CD4-positive, alpha-beta memory T cell (primary cell): ENCODE measurements at regions not wholly inside any gene's neighbourhood (a gene's known extent, or its start where the extent isn't known, plus 50 kb on each side); places are given as distances from the start of the nearest gene placed in this dataset.

Experiments used
- CTCF ChIA-PET: fragments of 350-600 bp; sonication (Branson Sonifier 250); formaldehyde crosslinking; loops from one replicate; lab custom pipeline; 2021; ENCODE audit warnings: inconsistent platforms; ENCODE audit not compliant: partially characterized antibody; lab: Charles Lee
- POLR2A ChIA-PET: fragments of 350-600 bp; sonication (Branson Sonifier 250); formaldehyde crosslinking; loops from one replicate; lab custom pipeline; 2021; ENCODE audit not compliant: partially characterized antibody; lab: Charles Lee
- DNase-seq, 5 donors: peaks; one replicate each; pipeline versions ENCODE4 v3.0.0 to v3.0.0-alpha.2; 2020 to 2022; ENCODE audit warnings: mixed read lengths in 1 of 5
- H3K27ac ChIP-seq: one replicate; pipeline ENCODE4 v1.7.0; 2013; ENCODE audit warnings: low read depth, low read length
- H3K27me3 ChIP-seq: 2 replicates; pipeline ENCODE4 v1.7.0; 2013; ENCODE audit warnings: mild to moderate bottlenecking, low read length, moderate library complexity; ENCODE audit not compliant: insufficient read depth
- H3K36me3 ChIP-seq: 2 replicates; pipeline ENCODE4 v1.7.0; 2013; ENCODE audit warnings: mild to moderate bottlenecking, low read length, moderate library complexity; ENCODE audit not compliant: insufficient read depth
- H3K4me1 ChIP-seq: 2 replicates; pipeline ENCODE4 v1.7.0; 2013; ENCODE audit warnings: mild to moderate bottlenecking, low read length, moderate library complexity; ENCODE audit not compliant: insufficient read depth
- H3K4me3 ChIP-seq, 2 donors: one replicate each; pipeline ENCODE4 v1.7.0; 2013; ENCODE audit warnings: low read length in 2 of 2, mild to moderate bottlenecking in 1 of 2
- H3K9me3 ChIP-seq, 2 donors: one replicate each; pipeline ENCODE4 v1.7.0; 2013; ENCODE audit warnings: low read length in 2 of 2, control low read depth in 1 of 2; ENCODE audit not compliant: control insufficient read depth in 1 of 2
- H3K27ac Mint-ChIP-seq, 7 donors: one replicate each; pipeline ENCODE4 v1.8.0; 2020 to 2021; ENCODE audit warnings: mixed read lengths in 7 of 7, mild to moderate bottlenecking in 6 of 7, inconsistent platforms in 3 of 7, moderate library complexity in 3 of 7
- H3K27me3 Mint-ChIP-seq, 2 donors: one replicate each; pipeline ENCODE4 v1.8.0; 2020 to 2021; ENCODE audit warnings: mixed read lengths in 2 of 2
- H3K36me3 Mint-ChIP-seq, 2 donors: one replicate each; pipeline ENCODE4 v1.8.0; 2020 to 2021; ENCODE audit warnings: mixed read lengths in 2 of 2, inconsistent platforms in 1 of 2, mild to moderate bottlenecking in 1 of 2
- H3K4me1 Mint-ChIP-seq, 4 donors: one replicate each; pipeline ENCODE4 v1.8.0; 2020 to 2021; ENCODE audit warnings: mixed read lengths in 4 of 4, mild to moderate bottlenecking in 1 of 4
- H3K4me3 Mint-ChIP-seq, 8 donors: one replicate each; pipeline ENCODE4 v1.8.0; 2020 to 2021; ENCODE audit warnings: mixed read lengths in 8 of 8, mild to moderate bottlenecking in 7 of 8, moderate library complexity in 6 of 8, inconsistent platforms in 3 of 8
- H3K9me3 Mint-ChIP-seq, 8 donors: one replicate each; pipeline ENCODE4 v1.8.0; 2020 to 2021; ENCODE audit warnings: mixed read lengths in 8 of 8, mild to moderate bottlenecking in 5 of 8, inconsistent platforms in 3 of 8, moderate library complexity in 1 of 8
- intact Hi-C: fragments of 100-400 bp; cut with micrococcal nuclease; formaldehyde crosslinking; loops from one replicate; pipeline ENCODE4 v1.15.1; 2023

- Mint-ChIP-seq H3K27me3 (no peaks in the 10 kb centered on the region), H3K36me3 (no peaks in the 10 kb centered on the region), H3K4me3 (peak overlapping the region in 1 of 8 donors; percentile 10), H3K9me3 (no peaks in the 10 kb centered on the region), H3K27ac (peak overlapping the region in 4 of 7 donors; percentile 2 to 40 (median 28)), H3K4me1 (peaks cover 33 to 47% (median 40%) of the 10 kb centered on the region in 4 donors)
- intact Hi-C loops, result loop anchor here (1.0 to 10.0 kb wide), 4 partner anchors 83 to 921 kb away; partner anchors contain the start of gene SH2D1A
- no peaks in the 10 kb centered on the region for H3K9me3 ChIP-seq
- no peaks in the 10 kb centered on the region for H3K36me3 ChIP-seq
- H3K4me1 ChIP-seq, result peaks cover 48% of the 10 kb centered on the region
- H3K4me3 ChIP-seq, result no peak overlapping the region
- peak; percentile 47 to 59 (median 53) for DNase-seq
- CTCF ChIA-PET, result interaction anchor here (0.8 to 1.2 kb wide), 5 partner anchors 11 to 193 kb away, joined by 3 to 4 read pairs (median 3); no protein-coding TSS in a partner anchor
- H3K27ac ChIP-seq, result no peak overlapping the region
- no peaks in the 10 kb centered on the region for H3K27me3 ChIP-seq
- POLR2A ChIA-PET, result interaction anchor here (2.1 kb wide), 1 partner anchor 135 kb away, joined by 11 read pairs; the partner anchor contains the start of gene SH2D1A
Observed at GRCh38 chrX:124211312-124211942, 121.0 kb upstream of the TEX13D start.

- H3K27ac Mint-ChIP-seq, result peak overlapping the region; percentile 10 to 84 (median 73)
- Histone ChIP-seq H3K27me3 (no peaks in the 10 kb centered on the region), H3K9me3 (no peaks in the 10 kb centered on the region), H3K36me3 (no peaks in the 10 kb centered on the region), H3K4me1 (peaks cover 60% of the 10 kb centered on the region), H3K27ac (peak overlapping the region; percentile 9), H3K4me3 (no peak overlapping the region)
- no peaks in the 10 kb centered on the region for H3K36me3 Mint-ChIP-seq
- H3K4me1 Mint-ChIP-seq, result peaks cover 45 to 59% (median 51%) of the 10 kb centered on the region in 4 donors
- H3K9me3 Mint-ChIP-seq, result no peaks in the 10 kb centered on the region
- ChIA-PET CTCF (interaction anchor here (0.6 to 1.4 kb wide), 2 partner anchors 29 to 148 kb away, joined by 3 to 4 read pairs; no protein-coding TSS in a partner anchor), POLR2A (interaction anchor here (2.1 kb wide), 1 partner anchor 134 kb away, joined by 11 read pairs; the partner anchor contains the start of gene SH2D1A)
- peak; percentile 39 to 74 (median 57) for DNase-seq
- H3K4me3 Mint-ChIP-seq, result peak overlapping the region in 5 of 8 donors; percentile 1 to 64 (median 37)
- intact Hi-C loops, result loop anchor here (5.0 to 10.0 kb wide), 2 partner anchors 82 to 920 kb away; no protein-coding TSS in a partner anchor
- no peaks in the 10 kb centered on the region for H3K27me3 Mint-ChIP-seq
Observed at GRCh38 chrX:124212622-124213021, 119.8 kb upstream of the TEX13D start.

- Histone ChIP-seq H3K27ac (peak overlapping the region; percentile 59), H3K4me3 (no peak overlapping the region), H3K4me1 (peaks cover 83% of the 10 kb centered on the region), H3K27me3 (no peaks in the 10 kb centered on the region), H3K9me3 (no peaks in the 10 kb centered on the region), H3K36me3 (no peaks in the 10 kb centered on the region)
- intact Hi-C loops, result loop anchor here (5.0 to 10.0 kb wide), 2 partner anchors 79 to 517 kb away; no protein-coding TSS in a partner anchor
- ChIA-PET CTCF (interaction anchor here (0.5 to 3.3 kb wide), 3 partner anchors 37 to 131 kb away, joined by 3 to 19 read pairs (median 4); partner anchors contain the start of gene SH2D1A), POLR2A (interaction anchor here (5.7 kb wide), 1 partner anchor 131 kb away, joined by 77 read pairs; the partner anchor contains the start of gene SH2D1A)
- Mint-ChIP-seq H3K4me3 (peak overlapping the region in 3 of 8 donors; percentile 66 to 77 (median 75)), H3K9me3 (peaks cover 0 to 3% (median 0%) of the 10 kb centered on the region in 8 donors), H3K27me3 (no peaks in the 10 kb centered on the region), H3K36me3 (no peaks in the 10 kb centered on the region), H3K27ac (peak overlapping the region; percentile 41 to 95 (median 87)), H3K4me1 (peaks cover 63 to 89% (median 79%) of the 10 kb centered on the region in 4 donors)
- no peak for DNase-seq
Observed at GRCh38 chrX:124215786-124216185, 116.7 kb upstream of the TEX13D start.

GRCh38 chrX:124216396-124217115 lies 115.9 kb upstream of the TEX13D start:
- DNase-seq, result no peak
- Histone ChIP-seq H3K36me3 (no peaks in the 10 kb centered on the region), H3K27me3 (no peaks in the 10 kb centered on the region), H3K4me1 (peaks cover 81% of the 10 kb centered on the region), H3K4me3 (no peak overlapping the region), H3K27ac (peak overlapping the region; percentile 59), H3K9me3 (no peaks in the 10 kb centered on the region)
- intact Hi-C loops, result loop anchor here (5.0 to 10.0 kb wide), 2 partner anchors 78 to 516 kb away; no protein-coding TSS in a partner anchor
- no peaks in the 10 kb centered on the region for H3K36me3 Mint-ChIP-seq
- H3K4me1 Mint-ChIP-seq, result peaks cover 59 to 92% (median 79%) of the 10 kb centered on the region in 4 donors
- H3K27ac Mint-ChIP-seq, result peak overlapping the region; percentile 84 to 95 (median 90)
- CTCF ChIA-PET, result interaction anchor here (0.5 to 3.3 kb wide), 4 partner anchors 27 to 157 kb away, joined by 3 to 19 read pairs (median 4); partner anchors contain the start of gene SH2D1A
- peaks cover 0 to 3% (median 0%) of the 10 kb centered on the region in 8 donors for H3K9me3 Mint-ChIP-seq
- POLR2A ChIA-PET, result interaction anchor here (1.0 to 5.7 kb wide), 7 partner anchors 24 to 257 kb away, joined by 3 to 77 read pairs (median 7); partner anchors contain the start of gene SH2D1A
- peak overlapping the region in 6 of 8 donors; percentile 5 to 82 (median 66) for H3K4me3 Mint-ChIP-seq
- H3K27me3 Mint-ChIP-seq, result no peaks in the 10 kb centered on the region

- H3K4me3 Mint-ChIP-seq, result peak overlapping the region; percentile 57 to 82 (median 76)
- intact Hi-C loops, result loop anchor here (2.0 to 10.0 kb wide), 4 partner anchors 77 to 515 kb away; partner anchors contain the start of genes SH2D1A and STAG2
- H3K9me3 Mint-ChIP-seq, result peaks cover 0 to 3% (median 0%) of the 10 kb centered on the region in 8 donors
- peak; percentile 75 to 89 (median 80) for DNase-seq
- Histone ChIP-seq H3K4me3 (peak overlapping the region in 1 of 2 donors; percentile 1), H3K27me3 (no peaks in the 10 kb centered on the region), H3K9me3 (no peaks in the 10 kb centered on the region), H3K27ac (peak overlapping the region; percentile 59), H3K36me3 (no peaks in the 10 kb centered on the region), H3K4me1 (peaks cover 73% of the 10 kb centered on the region)
- peaks cover 56 to 95% (median 77%) of the 10 kb centered on the region in 4 donors for H3K4me1 Mint-ChIP-seq
- H3K27ac Mint-ChIP-seq, result peak overlapping the region; percentile 84 to 95 (median 90)
- CTCF ChIA-PET, result interaction anchor here (1.2 to 3.3 kb wide), 2 partner anchors 130 to 156 kb away, joined by 3 to 19 read pairs; partner anchors contain the start of gene SH2D1A
- POLR2A ChIA-PET, result interaction anchor here (0.7 to 5.7 kb wide), 18 partner anchors 10 to 259 kb away, joined by 3 to 77 read pairs (median 4); partner anchors contain the start of gene SH2D1A
- H3K36me3 Mint-ChIP-seq, result no peaks in the 10 kb centered on the region
- H3K27me3 Mint-ChIP-seq, result no peaks in the 10 kb centered on the region
Observed at GRCh38 chrX:124217304-124218251, 114.9 kb upstream of the TEX13D start.

- Mint-ChIP-seq H3K27ac (peak overlapping the region in 6 of 7 donors; percentile 20 to 79 (median 42)), H3K4me1 (peaks cover 17 to 64% (median 41%) of the 10 kb centered on the region in 4 donors), H3K9me3 (no peaks in the 10 kb centered on the region), H3K27me3 (no peaks in the 10 kb centered on the region), H3K4me3 (peak overlapping the region in 7 of 8 donors; percentile 1 to 70 (median 51)), H3K36me3 (no peaks in the 10 kb centered on the region)
- no peaks in the 10 kb centered on the region for H3K9me3 ChIP-seq
- H3K4me3 ChIP-seq, result no peak overlapping the region
- peaks cover 30% of the 10 kb centered on the region for H3K4me1 ChIP-seq
- no peaks in the 10 kb centered on the region for H3K27me3 ChIP-seq
- no peak overlapping the region for H3K27ac ChIP-seq
- ChIA-PET POLR2A (interaction anchor here (1.1 kb wide), 1 partner anchor 123 kb away, joined by 3 read pairs; the partner anchor contains the start of gene SH2D1A), CTCF (no interaction called here)
- no peak for DNase-seq
- intact Hi-C loops, result no loop called here
- no peaks in the 10 kb centered on the region for H3K36me3 ChIP-seq
Observed at GRCh38 chrX:124223524-124223923, 108.9 kb upstream of the TEX13D start.
